Mesenteric fat pad (tissue), 1 donor: ENCODE measurements at regions not wholly inside any gene's neighbourhood (a gene's known extent, or its start where the extent isn't known, plus 50 kb on each side); places are given as distances from the start of the nearest gene placed in this dataset.

ENCODE experiments used
- DNase-seq: peaks from one replicate; pipeline ENCODE4 v3.0.0-alpha.2; 2020; ENCODE audit warnings: low spot score
- donor health status: DM: yes; HTN: yes; CAD: no.

DNA sequence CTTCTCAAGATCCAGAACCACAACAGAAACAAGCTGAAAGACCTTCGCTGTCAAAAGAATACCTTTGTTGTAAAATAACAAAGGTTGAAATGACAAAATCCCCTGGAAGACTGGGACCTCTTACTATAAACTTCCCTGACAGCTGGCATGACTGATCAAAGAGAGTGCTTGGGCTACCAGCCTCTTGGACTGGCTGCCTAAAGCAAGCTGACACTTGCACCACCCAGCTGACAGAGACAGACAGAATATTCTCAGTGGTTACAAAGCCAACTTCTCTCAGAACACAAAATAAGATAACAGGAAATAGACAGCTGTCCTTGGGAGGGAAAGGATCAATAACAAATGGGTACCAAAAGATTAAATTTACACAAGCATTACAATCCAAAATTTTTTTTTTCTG, 241.7 kb upstream of the SPOCK3 start:
- DNase-seq, result no peak

DNA sequence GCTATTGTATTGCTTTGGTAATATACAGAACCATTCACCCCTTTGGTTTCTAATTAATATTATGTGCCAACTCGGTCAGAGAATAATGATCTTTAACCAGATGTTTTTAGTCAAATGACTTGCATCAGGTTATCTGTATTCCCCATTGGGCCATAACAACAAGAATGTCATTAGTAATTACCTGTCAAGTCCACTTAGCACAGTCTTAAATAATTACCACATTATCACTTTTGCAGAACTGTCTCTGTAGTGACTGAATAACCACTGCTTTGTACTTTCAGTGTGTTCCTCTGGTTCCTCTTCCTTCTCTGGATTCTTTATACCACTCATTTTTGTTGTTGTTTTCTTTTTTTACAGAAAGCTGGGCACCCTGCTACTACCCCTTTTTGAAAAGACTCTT, 257.7 kb upstream of the SPOCK3 start:
- DNase-seq, result no peak

DNA sequence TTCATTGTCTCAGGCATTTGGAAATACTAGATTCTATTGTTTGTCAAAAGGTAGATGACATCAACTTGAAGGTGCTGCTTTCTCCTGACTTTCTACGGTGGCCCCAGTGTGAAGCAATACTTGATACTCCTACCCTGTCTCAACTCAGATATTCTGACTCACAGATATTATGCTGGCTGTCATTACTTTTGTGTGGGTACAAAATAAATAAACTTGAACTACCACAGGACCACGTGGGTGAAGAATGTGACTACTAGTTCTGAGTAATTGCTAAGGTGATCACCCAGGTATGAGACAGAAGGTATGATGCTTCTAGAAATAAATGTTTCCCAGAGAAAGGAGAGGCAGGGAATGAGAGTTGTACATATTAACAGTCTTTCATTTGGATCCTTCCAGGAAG, 275.3 kb upstream of the SPOCK3 start:
- no peak for DNase-seq

DNA sequence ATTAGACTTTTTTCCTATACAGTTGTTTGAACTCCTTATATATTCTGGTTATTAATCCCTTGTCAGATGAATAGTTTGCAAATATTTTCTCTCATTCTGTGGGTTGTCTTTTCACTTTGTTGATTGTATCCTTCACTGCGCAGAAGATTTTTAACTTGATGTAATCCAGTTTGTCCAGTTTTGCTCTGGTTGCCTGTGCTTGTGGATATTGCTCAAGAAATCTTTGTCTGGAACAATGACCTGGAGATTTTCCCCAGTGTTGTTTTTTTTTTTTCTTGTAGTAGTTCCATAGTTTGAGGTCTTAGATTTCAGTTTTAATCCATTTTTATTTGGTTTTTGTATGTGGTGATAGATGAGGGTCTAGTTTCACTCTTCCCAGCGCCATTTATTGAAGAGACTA, 289.8 kb upstream of the SPOCK3 start:
- DNase-seq, result no peak

DNA sequence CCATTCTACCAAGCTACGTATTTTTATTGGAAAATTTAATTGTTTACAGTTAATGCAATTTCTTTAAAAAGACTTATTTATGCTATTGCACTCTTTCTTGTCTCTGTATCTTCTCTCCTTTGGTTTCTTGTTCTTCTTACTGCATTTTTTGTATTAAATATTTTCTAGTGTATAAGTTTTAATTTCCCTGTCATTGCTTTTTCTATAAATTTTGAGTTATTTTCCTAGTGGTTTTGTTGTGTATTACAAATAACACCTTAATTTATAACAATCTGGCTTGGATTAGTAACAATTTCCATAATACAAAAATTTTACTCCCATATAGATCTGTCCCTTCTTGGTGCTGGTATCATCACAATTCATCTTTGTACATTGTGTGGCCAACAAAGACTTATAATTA, 303.5 kb upstream of the SPOCK3 start:
- no peak for DNase-seq

DNA sequence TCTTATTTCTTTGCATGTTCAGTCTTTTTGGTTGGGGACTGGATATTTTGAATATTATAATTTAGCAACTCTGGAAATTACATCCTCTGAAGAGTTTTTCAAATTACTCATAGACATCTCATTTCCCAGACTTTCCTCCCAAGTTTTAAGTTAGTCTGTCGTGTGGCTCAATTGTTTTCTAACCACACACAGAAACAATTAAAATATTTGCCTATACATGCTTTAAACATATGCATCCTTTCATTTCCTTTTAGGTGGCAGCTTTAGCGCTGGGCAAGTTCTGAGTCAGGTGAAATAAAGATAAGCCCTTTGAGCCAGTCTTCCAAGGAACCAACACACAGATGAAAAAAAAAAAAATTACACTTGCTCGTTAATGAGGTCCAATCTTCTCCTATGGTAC, 307.0 kb upstream of the SPOCK3 start:
- no peak for DNase-seq

DNA sequence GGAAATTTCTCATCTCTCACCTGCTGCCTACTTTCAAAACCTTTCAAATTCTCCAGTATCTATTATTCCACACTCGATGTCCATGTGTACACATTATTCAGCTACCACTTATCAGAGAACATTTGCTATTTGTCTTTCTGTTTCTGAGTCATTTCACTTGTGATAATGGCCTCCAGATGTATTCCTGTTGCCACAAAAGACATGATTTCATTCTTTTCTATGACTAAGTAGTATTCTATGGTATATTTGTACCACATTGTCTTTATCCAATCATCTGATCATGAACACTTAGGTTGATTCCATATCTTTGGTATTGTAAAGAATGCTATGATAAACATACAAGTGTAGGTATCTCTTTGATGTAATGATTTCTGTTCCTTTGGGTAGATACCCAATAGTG, 310.1 kb upstream of the SPOCK3 start:
- DNase-seq, result no peak

DNA sequence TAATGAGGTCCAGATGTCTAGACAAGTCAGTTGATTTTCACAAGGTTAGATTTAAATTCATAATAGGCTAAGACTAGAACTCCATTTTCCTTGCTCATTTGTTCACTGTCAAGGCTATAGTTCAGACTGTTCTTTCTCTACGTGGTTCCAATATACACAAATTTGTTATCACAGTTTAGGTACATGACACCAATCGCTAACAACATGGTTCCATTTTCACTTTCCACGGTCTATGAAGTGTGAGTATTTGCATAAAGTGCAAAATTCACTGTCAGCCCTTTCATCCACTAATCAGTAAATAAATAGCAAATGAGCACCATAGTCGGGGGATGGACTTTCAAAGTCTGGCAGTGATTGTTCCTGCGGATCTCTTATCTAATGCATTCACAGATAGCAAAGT, 315.7 kb upstream of the SPOCK3 start:
- DNase-seq, result no peak

DNA sequence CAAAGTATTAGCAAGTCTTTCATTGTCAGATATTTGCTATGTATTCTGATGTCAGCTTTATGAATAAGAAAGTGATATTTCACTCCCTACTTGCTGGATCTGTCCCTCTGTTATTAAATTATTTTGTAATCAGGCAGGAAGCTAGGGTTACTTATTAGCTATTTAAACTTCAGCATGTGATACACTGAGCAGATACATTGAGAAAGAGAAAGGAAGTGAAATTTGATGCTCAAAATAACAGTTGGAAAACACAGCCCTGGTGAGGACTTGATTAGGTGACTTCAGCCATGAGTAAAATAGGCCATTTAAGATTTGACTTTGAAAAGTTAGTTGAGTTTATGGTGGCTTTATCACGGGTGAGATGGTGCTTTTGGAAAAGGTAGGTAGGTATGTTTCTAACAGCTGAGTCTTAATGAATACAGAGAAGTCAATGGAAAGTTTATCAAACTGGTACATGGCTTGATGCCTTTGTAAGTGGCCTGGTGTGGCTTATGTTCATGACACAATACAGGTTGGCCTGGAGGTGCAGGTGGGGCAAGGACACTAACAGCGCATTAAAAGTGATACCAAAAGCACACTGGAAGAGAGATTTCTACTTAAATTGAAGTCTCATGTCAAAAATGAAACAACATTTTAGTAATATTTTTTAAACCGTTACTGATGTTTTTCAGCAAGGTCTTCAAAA, 321.2 kb upstream of the SPOCK3 start:
- no peak for DNase-seq

DNA sequence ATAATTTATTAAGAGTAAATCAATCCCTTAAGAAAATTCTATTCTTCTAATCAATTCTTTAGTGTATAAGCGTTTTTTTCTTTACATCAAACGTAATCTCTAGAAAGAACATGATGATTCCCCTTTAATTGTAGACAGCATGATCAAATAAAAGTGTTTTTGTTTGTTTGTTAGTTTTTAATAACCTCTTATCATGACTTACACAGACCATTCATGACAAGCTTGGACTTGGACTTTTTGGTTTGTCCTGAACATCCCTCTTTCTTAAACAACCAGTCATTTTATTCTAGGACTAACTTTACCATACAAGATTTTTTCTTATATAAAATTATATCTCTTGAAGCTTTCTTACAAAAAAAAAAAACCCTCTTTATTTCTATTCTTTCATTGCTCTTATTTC, 344.6 kb upstream of the SPOCK3 start:
- DNase-seq, result no peak

DNA sequence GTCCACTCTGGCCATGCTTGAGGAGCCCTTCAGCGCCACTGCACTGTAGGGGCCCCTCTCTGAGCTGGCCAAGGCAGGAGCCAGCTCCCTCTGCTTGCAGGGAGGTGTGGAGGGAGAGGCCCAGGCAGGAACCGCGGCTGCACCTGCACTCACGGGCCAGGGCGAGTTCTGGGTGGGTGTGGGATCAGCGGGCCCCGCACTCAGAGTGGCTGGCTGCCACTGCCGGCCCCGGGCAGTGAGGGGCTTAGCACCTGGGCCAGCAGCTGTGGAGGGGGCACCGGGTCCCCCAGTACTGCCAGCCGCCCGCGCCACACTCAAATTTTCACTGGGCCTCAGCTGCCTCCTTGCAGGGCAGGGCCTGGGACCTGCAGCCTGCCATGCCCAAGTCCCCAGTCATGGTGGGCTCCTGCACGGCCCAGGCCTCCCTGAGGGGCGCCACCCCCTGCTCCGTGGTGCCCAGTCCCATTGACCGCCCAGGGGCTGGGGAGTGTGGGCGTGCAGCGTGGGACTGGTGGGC, 347.2 kb upstream of the SPOCK3 start:
- DNase-seq, result no peak

DNA sequence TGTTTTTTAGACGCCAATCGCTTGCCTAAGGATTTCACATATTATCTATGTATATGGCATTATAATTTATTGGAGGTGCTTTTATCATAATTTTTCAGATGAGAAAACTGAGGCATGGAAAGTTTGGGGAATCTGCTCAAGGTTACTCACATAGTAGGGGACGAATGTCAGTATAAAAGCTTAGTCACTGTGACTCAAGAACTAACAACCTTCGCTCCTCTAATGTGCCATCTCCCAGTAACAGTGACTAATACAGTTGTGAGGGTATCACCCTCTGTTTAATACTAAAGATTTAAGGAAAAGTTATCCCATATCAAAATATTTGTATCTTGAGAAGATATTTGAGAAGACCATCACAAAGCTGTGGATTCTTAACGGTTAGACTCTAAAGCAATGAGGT, 353.1 kb upstream of the SPOCK3 start:
- no peak for DNase-seq

DNA sequence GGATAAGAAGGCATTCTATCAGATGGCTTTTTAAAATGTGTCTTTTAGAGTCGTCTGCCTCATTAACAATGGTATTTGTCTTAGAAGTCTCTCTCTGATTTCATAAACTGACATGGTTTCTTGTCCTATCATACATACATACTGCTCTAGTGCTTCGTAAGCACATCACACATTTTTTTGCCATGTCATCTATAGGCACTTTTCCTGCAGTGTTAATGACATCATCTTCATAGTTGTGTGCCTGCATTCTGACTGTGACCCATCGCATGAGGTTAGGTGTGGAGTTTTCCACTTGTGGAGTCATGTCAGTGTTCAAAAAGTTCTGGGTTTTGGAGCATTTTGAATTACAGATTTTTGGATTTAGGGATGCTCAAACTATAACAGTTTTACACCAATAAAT, 361.6 kb upstream of the SPOCK3 start:
- DNase-seq, result no peak

DNA sequence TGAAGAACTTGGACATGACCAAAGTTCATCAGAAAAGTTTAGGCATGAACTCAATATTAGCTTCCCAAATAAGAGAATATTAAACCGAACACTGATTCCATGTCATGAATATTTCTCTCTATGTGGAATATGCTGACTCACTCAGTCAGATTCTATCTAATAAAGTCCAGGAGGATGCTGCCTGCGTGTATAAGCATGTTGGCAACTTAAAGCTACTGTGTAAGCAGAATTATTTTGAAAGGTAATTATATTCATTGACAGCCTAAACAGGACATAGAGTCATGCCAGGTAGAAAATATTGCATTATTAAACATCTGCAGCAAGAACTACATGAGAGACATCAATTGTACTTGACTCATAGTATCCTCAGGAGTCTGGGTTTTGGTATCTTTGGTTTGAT, 367.9 kb upstream of the SPOCK3 start:
- no peak for DNase-seq

DNA sequence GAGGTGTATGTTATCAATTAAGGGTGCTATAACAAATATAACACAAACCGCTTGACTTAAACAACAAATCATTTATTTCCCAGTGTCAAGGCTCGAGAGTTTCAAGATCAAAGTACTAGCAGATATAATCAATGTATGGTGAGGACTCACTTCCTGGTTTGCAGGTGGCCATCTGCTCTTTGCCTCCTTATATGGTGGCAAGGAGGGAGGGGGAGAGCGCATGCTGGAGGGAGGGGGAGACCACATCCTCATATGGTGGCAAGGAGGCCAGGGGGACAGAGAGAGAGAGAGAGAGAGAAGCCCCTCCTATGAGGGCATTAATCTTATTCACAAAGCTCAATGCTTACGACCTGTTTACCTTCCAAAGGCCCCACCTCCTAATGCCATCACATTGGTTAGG, 372.3 kb upstream of the SPOCK3 start:
- no peak for DNase-seq

DNA sequence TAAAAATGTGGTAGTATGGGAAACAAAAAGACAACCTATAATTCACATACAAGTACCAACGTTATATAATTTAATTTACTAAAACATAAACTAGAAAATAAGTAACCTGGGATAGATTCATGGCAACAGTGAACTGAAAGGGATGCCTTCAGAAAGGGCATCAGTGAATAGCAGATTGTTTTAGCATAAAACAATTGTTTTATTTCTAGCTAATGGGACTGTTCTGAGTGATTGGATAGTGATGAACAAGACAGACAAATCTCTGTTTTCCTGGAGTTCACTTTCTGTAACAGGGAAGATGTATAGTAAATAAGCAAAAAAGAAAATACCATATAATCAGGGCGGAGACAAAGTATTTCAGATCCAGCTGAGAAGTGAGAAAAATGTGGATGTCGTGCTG, 379.1 kb upstream of the SPOCK3 start:
- no peak for DNase-seq

DNA sequence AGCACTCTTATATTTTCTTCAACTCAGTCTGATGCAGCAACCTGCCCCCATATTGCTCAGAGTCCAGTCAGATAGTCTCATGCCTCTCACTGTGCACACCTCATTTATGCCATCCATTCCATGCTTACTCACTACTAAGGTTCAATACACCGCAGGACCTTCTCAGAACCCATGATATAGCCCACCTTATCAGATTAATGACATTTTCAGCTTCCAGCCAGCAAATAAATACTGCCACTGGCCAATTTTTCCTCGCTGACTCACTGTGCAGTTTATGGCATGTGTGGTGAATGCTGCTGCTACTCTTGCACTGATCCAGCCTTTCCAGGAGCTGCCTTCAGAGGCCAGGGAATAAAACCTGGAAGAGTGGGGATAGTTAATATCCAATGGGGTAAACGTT, 380.6 kb upstream of the SPOCK3 start:
- DNase-seq, result no peak

DNA sequence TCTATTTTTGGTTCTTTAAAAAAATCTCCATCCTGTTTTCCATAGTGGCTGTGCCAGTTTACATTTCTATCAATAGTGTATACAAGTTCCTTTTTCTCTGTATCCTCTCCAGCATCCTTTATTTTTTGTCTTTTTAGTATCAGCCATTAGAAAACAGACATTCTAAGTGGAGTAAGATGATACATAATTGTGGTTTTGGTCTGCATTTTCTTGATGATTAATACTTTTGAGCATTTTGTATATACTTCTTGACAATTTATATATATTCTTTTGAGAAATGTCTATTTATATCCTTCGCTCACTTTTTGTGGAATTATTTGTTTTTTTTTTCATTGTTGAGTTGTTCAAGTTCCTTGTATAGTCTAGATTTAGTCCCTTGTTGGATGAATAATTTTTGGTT, 382.2 kb upstream of the SPOCK3 start:
- no peak for DNase-seq

DNA sequence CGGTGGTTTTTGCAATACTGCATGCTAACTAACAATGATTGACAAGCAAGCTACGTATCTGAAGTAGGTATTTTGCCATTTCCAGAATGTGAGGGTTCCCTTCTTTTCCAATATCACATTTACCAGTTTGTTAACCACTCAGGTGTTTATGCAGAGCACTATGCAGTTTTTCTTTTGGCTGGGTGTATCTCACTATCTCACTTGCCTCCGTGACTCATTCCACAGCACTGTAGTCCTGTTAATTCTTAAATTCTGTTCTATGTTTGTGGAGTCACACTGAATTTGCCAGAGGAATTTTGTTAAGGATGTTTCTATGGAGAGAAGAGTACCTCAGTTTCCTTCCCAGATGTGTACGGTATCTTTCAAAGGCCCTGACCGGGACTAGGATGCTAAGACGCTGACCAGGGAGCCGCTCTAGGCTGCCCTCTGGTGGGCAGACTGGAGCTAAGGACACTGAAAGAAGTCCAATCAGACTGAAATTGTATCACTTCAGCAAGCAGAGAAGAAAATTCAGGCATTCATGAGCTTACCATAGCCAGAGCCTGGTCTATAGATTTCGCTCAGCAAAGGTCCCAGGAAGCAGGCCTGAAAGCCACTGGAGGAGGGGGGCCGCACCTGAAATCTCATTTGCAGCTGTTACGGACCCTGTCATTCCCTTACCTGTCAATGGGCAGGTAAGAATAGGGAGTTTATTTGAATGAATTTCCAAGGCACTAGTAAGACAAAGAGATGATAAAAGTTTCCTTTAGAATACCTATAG, 388.4 kb upstream of the SPOCK3 start:
- DNase-seq, result peak; percentile 47

DNA sequence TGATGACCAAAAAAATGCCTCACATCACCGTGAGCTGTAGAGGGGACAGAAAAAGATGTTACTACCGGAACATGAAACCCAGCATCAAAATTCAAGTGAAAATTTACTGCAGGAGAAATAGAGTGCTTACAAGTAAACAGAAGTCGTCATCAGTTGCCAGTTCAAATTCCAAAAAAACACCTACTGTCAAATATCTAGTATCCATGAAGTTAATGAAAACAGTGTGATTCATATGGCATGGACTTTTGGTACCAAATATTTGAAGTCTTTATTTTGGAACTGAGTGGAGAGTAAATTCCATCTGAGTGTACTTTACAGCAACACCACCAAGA, 388.9 kb upstream of the SPOCK3 start:
- DNase-seq, result no peak

DNA sequence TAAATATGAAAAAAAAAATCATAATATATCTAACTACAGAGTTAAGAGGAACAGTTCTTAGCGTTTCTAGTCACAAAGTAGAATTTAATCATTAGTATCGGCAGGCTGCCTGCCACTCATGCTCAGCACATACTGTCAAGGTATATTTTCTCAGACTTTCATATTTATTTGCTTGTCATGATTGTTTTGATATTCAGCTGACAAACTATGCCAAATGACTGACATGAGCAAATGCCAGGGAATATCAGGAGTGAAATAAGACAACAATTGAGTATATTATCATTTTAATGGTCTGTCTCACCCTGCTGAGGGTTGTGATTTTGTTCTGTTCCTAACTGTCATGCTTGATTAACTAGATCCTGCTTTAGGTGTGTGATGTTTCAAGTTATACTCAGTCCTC, 395.0 kb upstream of the SPOCK3 start:
- DNase-seq, result no peak

DNA sequence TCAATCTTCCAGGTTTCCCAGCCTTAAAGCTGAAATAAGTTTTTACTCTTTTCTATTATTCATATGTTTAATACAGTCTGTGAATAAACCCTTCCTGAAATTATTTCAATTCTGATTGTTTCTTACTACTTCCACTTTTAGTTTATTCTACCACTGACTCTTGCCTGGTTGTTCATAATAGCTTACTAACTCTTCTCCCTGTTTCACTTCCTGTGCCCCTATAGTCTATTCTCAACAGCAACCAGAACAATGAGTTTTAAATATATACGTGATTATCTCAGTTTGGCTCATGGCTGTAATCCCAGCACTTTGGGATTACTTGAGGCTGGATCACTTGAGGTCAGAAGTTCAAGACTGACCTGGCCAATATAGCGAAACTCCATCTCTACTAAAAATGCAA, 408.0 kb upstream of the SPOCK3 start:
- no peak for DNase-seq

DNA sequence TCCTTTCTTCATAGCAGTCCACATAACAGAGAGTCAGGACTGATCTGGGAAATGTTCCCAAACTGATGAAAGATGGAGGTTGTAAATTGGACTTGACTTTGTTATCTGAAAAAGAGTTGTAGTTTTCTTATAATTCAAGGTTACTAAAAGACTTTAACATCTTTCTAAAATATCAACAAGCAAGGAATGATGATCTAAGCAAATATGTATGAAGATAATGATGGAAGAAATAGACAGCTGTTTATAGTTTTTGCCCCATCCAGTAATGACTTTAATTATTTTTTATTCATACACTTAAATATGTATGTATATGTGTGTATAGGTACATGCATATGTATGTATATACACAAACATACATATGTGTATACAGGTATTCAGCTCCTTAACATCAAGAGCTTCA, 411.1 kb upstream of the SPOCK3 start:
- DNase-seq, result no peak
